A549 (cell line): ENCODE measurements at regions not wholly inside any gene's neighbourhood (a gene's known extent, or its start where the extent isn't known, plus 50 kb on each side); places are given as distances from the start of the nearest gene placed in this dataset.

ENCODE experiments used
- ATAC-seq, 2 experiments: fragments of 200-7000 bp in 1 of 2; fragments of >200 bp in 1 of 2; cut with Nextera tagmentation in 1 of 2; cut with Tn5 transposase in 1 of 2; 3 replicates each; pipeline versions ENCODE4 v1.8.0 to v1.9.1; 2018 to 2020; ENCODE audit warnings: mild to moderate bottlenecking in 1 of 2, moderate library complexity in 1 of 2
- CTCF ChIA-PET: fragments of 300-600 bp; sonication (Branson Sonifier 250); formaldehyde crosslinking; extraction: SDS; loops from one replicate; lab custom pipeline; 2021; ENCODE audit warnings: antibody characterized with exemption, inconsistent platforms; lab: Yijun Ruan, JAX
- POLR2A ChIA-PET: fragments of 350-600 bp; formaldehyde crosslinking; extraction: SDS; loops from one replicate; lab custom pipeline; 2021; ENCODE audit warnings: antibody characterized with exemption, inconsistent platforms; lab: Yijun Ruan, JAX
- DNase-seq, 2 experiments: peaks; one replicate each; pipeline versions ENCODE4 v3.0.0 to v3.0.0-alpha.2; 2011 to 2016; ENCODE audit warnings: low read depth in 1 of 2, low spot score in 1 of 2
- FAIRE-seq: peaks from 2 replicates; lab custom pipeline; 2011; peaks lifted over from hg19 to GRCh38; lab: Jason Lieb, UNC
- H3K27ac ChIP-seq, 2 experiments: fragments of >200 bp; sonication (Bioruptor Twin); formaldehyde crosslinking; 3 replicates each; pipeline ENCODE4 v1.5.1; 2016 to 2017
- H3K4me1 ChIP-seq: fragments of >200 bp; sonication (Bioruptor Twin); formaldehyde crosslinking; 3 replicates; pipeline ENCODE4 v1.6.1; 2016
- H3K4me2 ChIP-seq: fragments of >200 bp; sonication (Bioruptor Twin); formaldehyde crosslinking; 3 replicates; pipeline ENCODE4 v1.6.1; 2016
- H3K4me3 ChIP-seq: fragments of >200 bp; sonication (Bioruptor Twin); formaldehyde crosslinking; 3 replicates; pipeline ENCODE4 v1.5.1; 2016
- H3K9me3 ChIP-seq: fragments of >200 bp; sonication (Bioruptor Twin); formaldehyde crosslinking; 3 replicates; pipeline ENCODE4 v1.6.1; 2016
- BHLHE40 ChIP-seq: IDR thresholded peaks from 2 replicates; pipeline ENCODE4 v1.6.1; 2012; ENCODE audit warnings: low read depth, low read length, inconsistent platforms
- CEBPB ChIP-seq, 2 experiments: fragments of >200 bp in 1 of 2; sonication (Bioruptor Twin) in 1 of 2; formaldehyde crosslinking in 1 of 2; IDR thresholded peaks; 2 replicates each; pipeline ENCODE4 v1.6.1; 2012 to 2016
- CTCF ChIP-seq: fragments of >200 bp; sonication (Bioruptor Twin); formaldehyde crosslinking; IDR thresholded peaks from 3 replicates; pipeline ENCODE4 v1.5.1; 2016
- EHMT2 ChIP-seq: fragments of 200-600 bp; sonication (generic); IDR thresholded peaks from 2 replicates; pipeline ENCODE4 v1.6.1; 2016; ENCODE audit warnings: antibody characterized with exemption, low read depth, mild to moderate bottlenecking, moderate library complexity
- ELK1 ChIP-seq: fragments of 150-350 bp; IDR thresholded peaks from 2 replicates; pipeline ENCODE4 v1.6.1; 2014; ENCODE audit warnings: low read depth, mild to moderate bottlenecking, low read length
- EP300 ChIP-seq, 2 experiments: fragments of >200 bp; sonication (Bioruptor Twin); formaldehyde crosslinking; IDR thresholded peaks; 2 replicates in 1 of 2; 3 replicates in 1 of 2; pipeline ENCODE4 v1.6.1; 2016 to 2017
- FOXS1 ChIP-seq: fragments of 250-450 bp; sonication (Bioruptor Pico); IDR thresholded peaks from 2 replicates; pipeline ENCODE4 v1.5.0; 2020; ENCODE audit warnings: mild to moderate bottlenecking, moderate library complexity
- HMGXB4 ChIP-seq: fragments of 250-450 bp; sonication (Bioruptor Pico); IDR thresholded peaks from 2 replicates; pipeline ENCODE4 v1.5.0; 2021; ENCODE audit warnings: mild to moderate bottlenecking, moderate library complexity, borderline replicate concordance
- HOXB13 ChIP-seq: fragments of 250-450 bp; sonication (Bioruptor Pico); IDR thresholded peaks from 2 replicates; pipeline ENCODE4 v1.5.0; 2020; ENCODE audit warnings: low read depth, mild to moderate bottlenecking, moderate library complexity
- HOXB5 ChIP-seq: fragments of 250-450 bp; sonication (Bioruptor Pico); IDR thresholded peaks from 2 replicates; pipeline ENCODE4 v1.5.0; 2020; ENCODE audit warnings: mild to moderate bottlenecking, moderate library complexity
- JUNB ChIP-seq: fragments of >200 bp; sonication (Bioruptor Twin); formaldehyde crosslinking; IDR thresholded peaks from 2 replicates; pipeline ENCODE4 v1.6.1; 2016
- MAFK ChIP-seq: fragments of 450-650 bp; IDR thresholded peaks from 2 replicates; pipeline ENCODE4 v1.6.1; 2014; ENCODE audit not compliant: partially characterized antibody
- NR3C1 ChIP-seq: fragments of >200 bp; sonication (Bioruptor Twin); formaldehyde crosslinking; IDR thresholded peaks from 3 replicates; pipeline ENCODE4 v1.6.1; 2017
- POLR2AphosphoS2 ChIP-seq: conservative IDR thresholded peaks from 2 replicates; pipeline ENCODE4 v1.6.1; 2012; ENCODE audit warnings: low read length, improper control_type of control experiment, inconsistent platforms
- RCOR1 ChIP-seq: fragments of 150-350 bp; IDR thresholded peaks from 2 replicates; pipeline ENCODE4 v1.6.1; 2014; ENCODE audit warnings: antibody characterized with exemption, low read length, low read depth
- RNF2 ChIP-seq: fragments of 200-600 bp; sonication (generic); IDR thresholded peaks from 2 replicates; pipeline ENCODE4 v1.6.1; 2016; ENCODE audit warnings: low read depth, mild to moderate bottlenecking, antibody characterized with exemption, moderate library complexity, borderline replicate concordance
- SREBF2 ChIP-seq: fragments of 450-650 bp; IDR thresholded peaks from 2 replicates; pipeline ENCODE4 v1.6.1; 2014; ENCODE audit warnings: mild to moderate bottlenecking, moderate library complexity
- TFCP2L1 ChIP-seq: fragments of 250-450 bp; sonication (Bioruptor Pico); IDR thresholded peaks from 2 replicates; pipeline ENCODE4 v1.5.0; 2021; ENCODE audit warnings: mild to moderate bottlenecking
- ZFP36 ChIP-seq: fragments of 450-650 bp; IDR thresholded peaks from 2 replicates; pipeline ENCODE4 v1.6.1; 2014; ENCODE audit warnings: borderline replicate concordance; ENCODE audit not compliant: partially characterized antibody
- WGBS: methylation state at CpG from one replicate; pipeline ENCODE4 v1.1.6; 2017; ENCODE audit errors: missing lambda C conversion rate; 5-methylcytosine and 5-hydroxymethylcytosine counted together

- ATAC-seq, result no peak
- WGBS, result 0% methylated on average over 1 of the region's 1 CpG
- no peaks in the 10 kb centered on the region for H3K9me3 ChIP-seq
- H3K4me3 ChIP-seq, result no peak overlapping the region
- ChIA-PET CTCF (no interaction called here), POLR2A (no interaction called here)
- TF ChIP-seq HMGXB4 (CRISPR knock-in tag) (no peak), POLR2AphosphoS2 (no peak), MAFK (no peak), SREBF2 (no peak), RNF2 (no peak), EP300 (IDR thresholded peaks at IDR 0.05) (no peak), NR3C1 (no peak), HOXB5 (CRISPR knock-in tag) (no peak), RCOR1 (no peak), JUNB (no peak), EHMT2 (no peak), ZFP36 (no peak)
- no peak overlapping the region for H3K27ac ChIP-seq
- no peak overlapping the region for H3K4me2 ChIP-seq
- H3K4me1 ChIP-seq, result no peaks in the 10 kb centered on the region
- FAIRE-seq, result no peak
- DNase-seq, result no peak
Measured at GRCh38 chr14:62002642-62003041, 240.4 kb downstream of the SNAPC1 start.

GRCh38 chr14:62003701-62004100, 241.5 kb downstream of the SNAPC1 start:
- H3K9me3 ChIP-seq, result no peaks in the 10 kb centered on the region
- POLR2A ChIA-PET, result no interaction called here
- 0% methylated on average over 2 of the region's 2 CpGs for WGBS
- ATAC-seq, result no peak
- TF ChIP-seq CTCF (no peak), HMGXB4 (CRISPR knock-in tag) (no peak), HOXB13 (CRISPR knock-in tag) (no peak), ELK1 (no peak), JUNB (no peak), EP300 (IDR thresholded peaks at IDR 0.05) (no peak), TFCP2L1 (CRISPR knock-in tag) (no peak), FOXS1 (CRISPR knock-in tag) (no peak), RCOR1 (no peak), BHLHE40 (no peak), CEBPB (IDR thresholded peaks at IDR 0.05) (no peak)
- TF ChIP-seq, all 56 proteins: peak for 0
- CTCF ChIA-PET, result no interaction called here
- Histone ChIP-seq H3K4me3 (no peak overlapping the region), H3K4me1 (no peaks in the 10 kb centered on the region), H3K27ac (no peak overlapping the region), H3K4me2 (no peak overlapping the region)
- DNase-seq (no peak), FAIRE-seq (no peak)
